HG02571 (cell line): ENCODE measurements at regions not wholly inside any gene's neighbourhood (a gene's known extent, or its start where the extent isn't known, plus 50 kb on each side); places are given as distances from the start of the nearest gene placed in this dataset.

ENCODE experiments used
- ATAC-seq: cut with Tn5 transposase; IDR thresholded peaks from one replicate; pipeline ENCODE4 v1.9.1; 2021; ENCODE audit warnings: mild to moderate bottlenecking, moderate library complexity; ENCODE audit not compliant: unreplicated experiment

GRCh38 chr3:70849911-70850699 is 537.7 kb upstream of the MDFIC2 start:
- no peak for ATAC-seq

DNA sequence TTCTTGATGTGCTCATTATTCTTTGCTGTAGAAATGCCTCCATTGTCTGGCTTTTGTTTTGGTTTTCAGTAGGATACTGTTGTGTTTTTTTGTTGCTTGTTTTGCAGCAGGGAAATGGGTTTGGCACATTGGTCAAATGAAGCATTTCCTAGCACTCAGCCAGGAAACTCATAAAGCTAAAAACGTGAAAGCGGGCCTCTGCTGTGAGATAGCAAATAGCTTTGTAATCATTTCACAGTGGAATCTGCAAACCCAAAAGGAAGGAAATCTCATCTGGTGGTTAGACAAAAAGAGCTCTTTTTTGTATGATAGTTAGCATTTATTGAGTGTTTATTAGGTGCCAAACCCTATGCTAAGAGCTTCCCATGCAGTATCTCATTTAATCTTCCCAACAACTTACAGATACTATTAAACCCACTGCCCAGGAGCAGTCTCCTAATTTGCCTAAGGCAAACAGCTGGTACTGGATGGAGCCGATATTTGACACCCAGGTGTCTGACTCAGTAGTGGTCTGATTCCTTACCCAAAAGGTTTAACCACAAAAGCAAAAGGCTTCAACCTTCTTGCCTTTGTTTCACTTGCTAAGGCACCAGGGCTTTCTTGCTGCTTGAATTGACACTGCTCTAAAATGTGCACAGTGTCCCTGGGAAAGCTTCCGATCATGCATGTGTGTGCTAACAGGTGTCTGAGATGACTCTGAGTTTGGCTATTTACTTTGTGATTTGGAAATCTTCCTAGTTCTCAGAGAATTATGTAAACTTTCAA is 527.9 kb upstream of the MDFIC2 start:
- no peak for ATAC-seq

DNA sequence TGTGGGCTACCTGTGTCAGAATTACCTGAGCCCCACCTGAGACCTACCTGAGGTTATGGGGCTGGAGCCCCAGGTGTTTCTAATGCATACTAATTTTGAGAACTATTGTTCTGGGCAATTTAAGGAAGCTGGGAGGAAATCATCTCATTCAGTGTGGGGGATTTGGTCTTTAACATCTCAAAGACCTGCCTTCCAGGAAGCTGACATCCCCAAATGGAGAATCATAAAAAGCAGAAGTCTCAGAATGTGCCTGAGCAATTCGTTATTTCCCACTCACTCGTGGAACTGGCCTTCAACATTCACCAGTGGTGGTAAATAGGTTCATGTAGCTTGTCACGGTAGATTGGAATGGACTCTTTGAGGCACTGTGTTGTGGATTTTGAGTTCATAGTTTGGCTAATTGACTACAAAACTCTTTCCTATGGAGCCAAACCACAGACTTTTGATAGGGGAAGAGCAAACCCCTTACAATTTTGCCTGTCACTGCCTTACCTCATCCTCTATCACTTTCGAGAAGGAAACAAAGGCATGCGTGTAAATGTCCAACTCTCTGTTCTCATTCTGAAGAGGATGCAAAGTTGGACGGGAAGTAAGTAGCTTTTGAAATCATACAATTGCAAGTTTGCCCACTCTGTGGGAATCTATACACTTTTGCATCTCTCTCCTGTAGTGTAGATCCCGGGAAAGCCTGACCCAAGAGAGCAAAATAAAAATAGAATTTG is 521.0 kb upstream of the MDFIC2 start:
- ATAC-seq, result no peak

DNA sequence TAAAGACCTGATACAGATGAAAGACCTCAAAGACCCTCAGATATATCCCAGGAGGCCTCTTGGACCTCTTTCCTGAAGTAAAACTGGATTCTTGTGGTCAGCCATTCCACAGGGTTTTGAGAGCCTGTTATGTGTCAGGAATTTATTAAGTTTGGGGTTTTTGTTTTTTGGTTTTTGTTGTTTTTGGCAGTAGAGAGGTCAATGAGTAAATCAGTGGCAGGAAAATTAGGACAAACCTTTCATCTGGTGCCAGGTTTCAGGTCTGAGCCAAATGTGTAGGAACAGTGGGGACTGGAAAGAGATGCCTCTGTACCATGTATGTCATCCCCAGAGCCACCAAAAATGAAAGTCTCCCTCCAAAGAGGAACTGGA is 520.4 kb upstream of the MDFIC2 start:
- ATAC-seq, result no peak

- no peak for ATAC-seq
Measured at GRCh38 chr3:70832089-70832833, 519.8 kb upstream of the MDFIC2 start.

- ATAC-seq, result no peak
Measured at GRCh38 chr3:70829092-70829491, 516.7 kb upstream of the MDFIC2 start.

- no peak for ATAC-seq
Measured at GRCh38 chr3:70824773-70825172, 512.3 kb upstream of the MDFIC2 start.

DNA sequence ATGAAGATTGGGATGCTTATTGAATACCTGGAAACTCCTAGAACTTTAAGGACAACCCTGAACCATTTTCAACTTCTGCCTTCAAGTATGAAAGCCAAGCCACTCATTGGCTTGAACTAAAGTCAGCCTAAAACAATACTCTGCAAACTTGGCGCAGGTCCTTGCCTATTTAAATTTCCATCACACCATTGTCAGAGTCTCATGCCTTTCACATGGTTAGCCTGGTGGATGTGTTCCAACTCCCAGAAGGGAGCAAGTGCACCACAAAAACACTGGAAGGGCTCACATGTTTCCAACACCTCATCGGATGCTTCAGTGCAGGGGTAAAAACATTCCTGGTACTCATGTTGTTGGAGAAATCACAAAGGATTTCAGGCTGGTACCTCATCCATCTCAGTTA is 511.6 kb upstream of the MDFIC2 start:
- no peak for ATAC-seq

DNA sequence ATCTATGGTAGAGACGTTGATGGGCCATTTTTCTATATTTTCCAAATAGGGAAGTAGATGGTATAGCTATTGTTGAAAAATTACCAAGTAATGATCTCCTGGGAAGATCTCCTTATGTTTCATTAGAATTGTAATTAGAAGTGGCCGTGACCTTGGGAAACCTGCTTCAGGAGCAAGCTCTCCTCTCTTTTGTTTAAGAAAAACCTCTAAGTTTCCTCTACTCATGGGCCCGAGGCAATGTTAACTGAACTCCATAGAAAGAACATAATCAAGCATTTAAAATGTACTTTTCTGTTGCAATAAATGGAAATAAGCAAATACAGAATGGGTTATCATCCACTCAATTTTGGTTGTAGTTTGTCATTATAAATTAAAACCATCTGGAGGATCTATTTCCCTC is 511.2 kb upstream of the MDFIC2 start:
- no peak for ATAC-seq

DNA sequence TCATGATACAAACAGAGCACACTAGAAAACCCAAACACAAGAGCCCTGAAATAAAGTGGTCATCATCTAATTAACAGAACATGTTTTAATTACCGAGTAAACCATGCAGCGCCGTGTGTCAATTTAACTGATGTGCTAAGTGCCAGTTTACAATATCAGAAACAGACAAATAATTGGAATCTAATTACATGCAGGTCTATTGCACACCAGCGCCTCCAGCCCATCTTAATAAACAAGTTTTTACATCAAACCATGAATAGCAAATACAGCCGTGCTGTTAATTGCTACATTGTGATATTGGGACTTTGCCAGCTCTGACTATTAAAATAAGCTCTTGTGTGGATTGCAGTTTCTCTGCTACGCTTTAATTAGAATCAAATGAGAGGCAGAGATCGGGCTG is 510.2 kb upstream of the MDFIC2 start:
- ATAC-seq, result no peak

GRCh38 chr3:70821602-70822001 is 509.2 kb upstream of the MDFIC2 start:
- no peak for ATAC-seq

- ATAC-seq, result no peak
Measured at GRCh38 chr3:70820397-70820796, 508.0 kb upstream of the MDFIC2 start.

DNA sequence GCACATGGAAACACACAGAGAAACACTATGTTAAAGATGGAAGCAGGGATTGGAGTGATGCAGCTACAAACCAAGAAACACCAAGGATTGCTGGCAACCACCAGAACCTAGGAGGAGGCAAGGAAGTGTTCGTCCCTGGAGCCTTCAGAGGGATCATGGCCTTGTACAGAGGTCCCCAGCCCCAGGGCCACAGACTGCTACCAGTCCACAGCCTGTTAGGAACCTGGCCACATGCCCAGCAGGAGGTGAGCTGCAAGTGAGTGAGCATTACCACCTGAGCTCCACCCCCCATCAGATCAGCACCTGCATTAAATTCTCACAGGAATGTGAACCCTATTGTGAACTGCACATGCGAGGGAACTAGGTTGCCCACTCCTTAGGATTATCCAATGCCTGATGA is 505.7 kb upstream of the MDFIC2 start:
- no peak for ATAC-seq

DNA sequence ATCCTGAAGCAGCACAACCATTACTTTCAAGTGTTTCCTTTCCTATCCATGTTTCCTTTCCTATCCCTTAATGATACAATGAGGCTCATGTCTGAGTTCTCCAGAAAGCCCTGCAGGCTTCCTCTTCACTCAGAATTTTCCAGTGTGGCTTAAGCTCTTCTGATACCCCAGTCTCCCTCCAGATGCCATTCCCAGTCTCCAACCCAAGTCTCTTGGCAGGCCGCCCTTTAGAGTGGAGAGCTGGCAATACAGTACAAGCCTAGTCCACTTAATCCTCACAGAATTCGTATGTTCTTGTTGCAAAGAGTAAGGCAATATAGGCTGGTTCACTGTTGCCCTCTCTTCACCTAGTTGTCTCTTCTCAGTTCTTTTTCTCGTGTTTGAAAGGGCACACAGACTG is 503.9 kb upstream of the MDFIC2 start:
- no peak for ATAC-seq

DNA sequence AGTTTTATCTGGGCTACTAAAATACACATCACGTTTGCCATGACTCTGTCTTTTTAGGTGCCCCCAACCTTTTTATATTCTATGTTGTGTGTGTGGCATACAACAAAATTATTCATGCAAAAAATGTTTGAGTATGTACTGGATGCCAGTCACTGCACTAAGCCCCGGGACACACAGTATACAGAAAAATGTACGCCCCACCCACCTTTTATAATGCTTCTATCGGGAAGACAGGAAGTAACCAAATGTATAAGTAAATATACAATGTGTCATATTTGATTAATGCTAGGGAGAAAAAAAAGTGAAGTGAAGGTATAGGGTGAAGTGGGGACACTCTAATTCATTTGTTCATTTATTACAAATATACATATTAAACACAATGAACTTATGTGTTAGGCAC is 503.4 kb upstream of the MDFIC2 start:
- no peak for ATAC-seq

GRCh38 chr3:70813311-70813710 is 500.9 kb upstream of the MDFIC2 start:
- no peak for ATAC-seq

DNA sequence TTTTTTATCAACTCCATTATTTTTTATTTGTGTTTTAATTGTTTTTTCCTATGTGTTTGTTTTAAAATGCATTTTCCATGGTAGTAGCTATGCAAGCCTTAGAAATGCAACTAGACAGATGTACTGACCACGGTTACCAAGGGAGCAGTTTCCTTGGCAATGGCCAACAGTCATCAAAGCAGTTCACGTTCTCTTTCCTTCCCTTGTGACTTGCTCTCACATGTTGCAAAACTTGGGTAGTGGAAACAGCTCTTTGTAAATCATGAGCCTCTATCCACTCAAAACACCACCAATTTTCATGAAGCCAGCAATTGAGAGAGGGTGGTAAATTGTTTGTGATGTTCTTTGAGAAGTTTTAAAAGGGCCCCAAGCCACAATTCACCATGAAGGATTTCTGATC is 499.4 kb upstream of the MDFIC2 start:
- ATAC-seq, result no peak

DNA sequence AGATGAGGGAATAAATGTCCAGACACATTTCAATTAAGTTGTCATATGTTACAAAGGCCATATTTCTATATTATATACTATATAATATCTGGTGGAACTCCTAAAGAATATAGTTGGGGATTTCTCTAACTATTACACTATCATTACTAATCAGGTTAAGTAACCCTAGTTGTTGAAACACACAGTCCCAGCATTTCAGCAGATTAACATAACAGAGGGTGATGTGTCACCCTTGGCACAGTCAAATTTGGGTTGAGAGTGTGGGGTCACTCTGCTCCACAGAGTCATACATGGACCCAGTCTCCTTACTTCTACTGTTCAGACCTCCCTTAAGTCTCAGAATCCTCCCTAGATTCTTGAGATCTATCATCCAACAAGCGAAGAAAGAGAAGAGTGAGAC is 496.4 kb upstream of the MDFIC2 start:
- no peak for ATAC-seq

GRCh38 chr3:70806556-70806955 is 494.1 kb upstream of the MDFIC2 start:
- ATAC-seq, result no peak

GRCh38 chr3:70806021-70806420 is 493.6 kb upstream of the MDFIC2 start:
- ATAC-seq, result no peak
